ENCODE measurements at regions not wholly inside any gene's neighbourhood (a gene's known extent, or its start where the extent isn't known, plus 50 kb on each side); places are given as distances from the start of the nearest gene placed in this dataset.

GRCh38 chr4:158313566-158313965 is 103.3 kb downstream of the TMEM144 start:
- Histone ChIP-seq H3K4me1 (ENCODE audit: control insufficient read depth, insufficient read depth, low read length) (no peaks in the 10 kb centered on the region), H3K27ac (ENCODE audit: low read length) (no peak overlapping the region), H3K36me3 (ENCODE audit: control insufficient read depth, insufficient read depth, low read length) (no peaks in the 10 kb centered on the region), H3K27me3 (ENCODE audit: control insufficient read depth, insufficient read depth, low read length) (no peaks in the 10 kb centered on the region), H3K4me3 (ENCODE audit: low read depth in 2 of 2, low read length in 2 of 2) (no peak overlapping the region), H3K9me3 (ENCODE audit: control insufficient read depth, insufficient read depth, low read depth, low read length) (no peaks in the 10 kb centered on the region)
- ATAC-seq = no peak
- no TSS peak for BruUV-seq (replicated peaks)
- TF ChIP-seq POLR2AphosphoS5 (IDR thresholded peaks at IDR 0.05; ENCODE audit: low read depth, low read length) = no peak
- TF ChIP-seq, protein P1, sequence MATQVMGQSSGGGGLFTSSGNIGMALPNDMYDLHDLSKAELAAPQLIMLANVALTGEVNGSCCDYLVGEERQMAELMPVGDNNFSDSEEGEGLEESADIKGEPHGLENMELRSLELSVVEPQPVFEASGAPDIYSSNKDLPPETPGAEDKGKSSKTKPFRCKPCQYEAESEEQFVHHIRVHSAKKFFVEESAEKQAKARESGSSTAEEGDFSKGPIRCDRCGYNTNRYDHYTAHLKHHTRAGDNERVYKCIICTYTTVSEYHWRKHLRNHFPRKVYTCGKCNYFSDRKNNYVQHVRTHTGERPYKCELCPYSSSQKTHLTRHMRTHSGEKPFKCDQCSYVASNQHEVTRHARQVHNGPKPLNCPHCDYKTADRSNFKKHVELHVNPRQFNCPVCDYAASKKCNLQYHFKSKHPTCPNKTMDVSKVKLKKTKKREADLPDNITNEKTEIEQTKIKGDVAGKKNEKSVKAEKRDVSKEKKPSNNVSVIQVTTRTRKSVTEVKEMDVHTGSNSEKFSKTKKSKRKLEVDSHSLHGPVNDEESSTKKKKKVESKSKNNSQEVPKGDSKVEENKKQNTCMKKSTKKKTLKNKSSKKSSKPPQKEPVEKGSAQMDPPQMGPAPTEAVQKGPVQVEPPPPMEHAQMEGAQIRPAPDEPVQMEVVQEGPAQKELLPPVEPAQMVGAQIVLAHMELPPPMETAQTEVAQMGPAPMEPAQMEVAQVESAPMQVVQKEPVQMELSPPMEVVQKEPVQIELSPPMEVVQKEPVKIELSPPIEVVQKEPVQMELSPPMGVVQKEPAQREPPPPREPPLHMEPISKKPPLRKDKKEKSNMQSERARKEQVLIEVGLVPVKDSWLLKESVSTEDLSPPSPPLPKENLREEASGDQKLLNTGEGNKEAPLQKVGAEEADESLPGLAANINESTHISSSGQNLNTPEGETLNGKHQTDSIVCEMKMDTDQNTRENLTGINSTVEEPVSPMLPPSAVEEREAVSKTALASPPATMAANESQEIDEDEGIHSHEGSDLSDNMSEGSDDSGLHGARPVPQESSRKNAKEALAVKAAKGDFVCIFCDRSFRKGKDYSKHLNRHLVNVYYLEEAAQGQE (IDR thresholded peaks at IDR 0.05; ENCODE audit: insufficient read depth in 1 of 2, low read depth in 2 of 2, low read length in 1 of 2) = no peak
- no peak for TF ChIP-seq SIN3A (IDR thresholded peaks at IDR 0.05; ENCODE audit: borderline replicate concordance, insufficient read depth, low read depth, low read length)
- TF ChIP-seq, protein P2, sequence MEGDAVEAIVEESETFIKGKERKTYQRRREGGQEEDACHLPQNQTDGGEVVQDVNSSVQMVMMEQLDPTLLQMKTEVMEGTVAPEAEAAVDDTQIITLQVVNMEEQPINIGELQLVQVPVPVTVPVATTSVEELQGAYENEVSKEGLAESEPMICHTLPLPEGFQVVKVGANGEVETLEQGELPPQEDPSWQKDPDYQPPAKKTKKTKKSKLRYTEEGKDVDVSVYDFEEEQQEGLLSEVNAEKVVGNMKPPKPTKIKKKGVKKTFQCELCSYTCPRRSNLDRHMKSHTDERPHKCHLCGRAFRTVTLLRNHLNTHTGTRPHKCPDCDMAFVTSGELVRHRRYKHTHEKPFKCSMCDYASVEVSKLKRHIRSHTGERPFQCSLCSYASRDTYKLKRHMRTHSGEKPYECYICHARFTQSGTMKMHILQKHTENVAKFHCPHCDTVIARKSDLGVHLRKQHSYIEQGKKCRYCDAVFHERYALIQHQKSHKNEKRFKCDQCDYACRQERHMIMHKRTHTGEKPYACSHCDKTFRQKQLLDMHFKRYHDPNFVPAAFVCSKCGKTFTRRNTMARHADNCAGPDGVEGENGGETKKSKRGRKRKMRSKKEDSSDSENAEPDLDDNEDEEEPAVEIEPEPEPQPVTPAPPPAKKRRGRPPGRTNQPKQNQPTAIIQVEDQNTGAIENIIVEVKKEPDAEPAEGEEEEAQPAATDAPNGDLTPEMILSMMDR (IDR thresholded peaks at IDR 0.05) = no peak
- TF ChIP-seq TCF7L2 (IDR thresholded peaks at IDR 0.05; ENCODE audit: low read depth, low read length) = no peak
- intact Hi-C loops (cut with micrococcal nuclease; ENCODE audit: unreplicated experiment) = no loop called here
- in situ Hi-C loops (cut with HindIII; ENCODE audit: low pct_unique_long_range_greater_than_20kb, low sequenced_read_pairs) = no loop called here
- ChIA-PET POLR2A (no interaction called here), CTCF (no interaction called here)
- DNase-seq (ENCODE audit: low read depth, low spot score) = no peak

GRCh38 chr4:158314756-158315487 is 104.6 kb downstream of the TMEM144 start:
- intact Hi-C loops (cut with micrococcal nuclease; ENCODE audit: unreplicated experiment) = no loop called here
- H3K36me3 ChIP-seq (ENCODE audit: control insufficient read depth, insufficient read depth, low read length) = no peaks in the 10 kb centered on the region
- H3K4me1 ChIP-seq (ENCODE audit: control insufficient read depth, insufficient read depth, low read length) = no peaks in the 10 kb centered on the region
- no peaks in the 10 kb centered on the region for H3K27me3 ChIP-seq (ENCODE audit: control insufficient read depth, insufficient read depth, low read length)
- CTCF ChIA-PET = no interaction called here
- no peak overlapping the region for H3K27ac ChIP-seq (ENCODE audit: low read length)
- H3K4me3 ChIP-seq (ENCODE audit: low read depth in 2 of 2, low read length in 2 of 2) = no peak overlapping the region
- ATAC-seq (no peak), DNase-seq (ENCODE audit: low read depth, low spot score) (no peak)
- BruUV-seq (replicated peaks) = no TSS peak
- in situ Hi-C loops (cut with HindIII; ENCODE audit: low pct_unique_long_range_greater_than_20kb, low sequenced_read_pairs) = no loop called here
- TF ChIP-seq TCF7L2 (IDR thresholded peaks at IDR 0.05; ENCODE audit: low read depth, low read length) (no peak), POLR2AphosphoS5 (IDR thresholded peaks at IDR 0.05; ENCODE audit: low read depth, low read length) (no peak), SIN3A (IDR thresholded peaks at IDR 0.05; ENCODE audit: borderline replicate concordance, insufficient read depth, low read depth, low read length) (no peak)
- TF ChIP-seq, protein P2 (IDR thresholded peaks at IDR 0.05) = no peak
- TF ChIP-seq, protein P1 (IDR thresholded peaks at IDR 0.05; ENCODE audit: insufficient read depth in 1 of 2, low read depth in 2 of 2, low read length in 1 of 2) = no peak
- POLR2A ChIA-PET = no interaction called here
- H3K9me3 ChIP-seq (ENCODE audit: control insufficient read depth, insufficient read depth, low read depth, low read length) = no peaks in the 10 kb centered on the region

Measured in Panc1 (cell line).